A172 (cell line): ENCODE measurements at regions not wholly inside any gene's neighbourhood (a gene's known extent, or its start where the extent isn't known, plus 50 kb on each side); places are given as distances from the start of the nearest gene placed in this dataset.

Source experiments
- DNase-seq: peaks from one replicate; pipeline ENCODE4 v3.0.0-alpha.2; 2015; ENCODE audit warnings: low spot score

- no peak for DNase-seq
Measured at GRCh38 chr2:163541943-163542342, 193.9 kb downstream of the FIGN start.

- DNase-seq: no peak
Measured at GRCh38 chr2:163541495-163541894, 194.3 kb downstream of the FIGN start.

GRCh38 chr2:163528640-163529217 is 207.1 kb downstream of the FIGN start:
- DNase-seq: no peak

GRCh38 chr2:163527381-163527780 is 208.4 kb downstream of the FIGN start:
- DNase-seq: no peak

GRCh38 chr2:163518762-163519161 is 217.0 kb downstream of the FIGN start:
- DNase-seq: no peak

GRCh38 chr2:163515836-163516235 is 220.0 kb downstream of the FIGN start:
- no peak for DNase-seq

- DNase-seq: no peak
Measured at GRCh38 chr2:163505281-163505680, 230.5 kb downstream of the FIGN start.

GRCh38 chr2:163493359-163494298 is 242.2 kb downstream of the FIGN start:
- no peak for DNase-seq

GRCh38 chr2:163491850-163492249 is 244.0 kb downstream of the FIGN start:
- no peak for DNase-seq

GRCh38 chr2:163490281-163490680 is 245.5 kb downstream of the FIGN start:
- DNase-seq: no peak

- no peak for DNase-seq
Measured at GRCh38 chr2:163481515-163481914, 254.3 kb downstream of the FIGN start.

GRCh38 chr2:163479599-163479998 is 256.2 kb downstream of the FIGN start:
- no peak for DNase-seq

- no peak for DNase-seq
Measured at GRCh38 chr2:163475815-163476214, 260.0 kb downstream of the FIGN start.

- DNase-seq: no peak
Measured at GRCh38 chr2:163474889-163475288, 260.9 kb downstream of the FIGN start.

- no peak for DNase-seq
Measured at GRCh38 chr2:163474319-163474744, 261.5 kb downstream of the FIGN start.

- peak; percentile 8 for DNase-seq
Measured at GRCh38 chr2:163471947-163472346, 263.9 kb downstream of the FIGN start.

GRCh38 chr2:163469561-163469962 is 266.2 kb downstream of the FIGN start:
- no peak for DNase-seq

GRCh38 chr2:163467251-163467630 is 268.6 kb downstream of the FIGN start:
- DNase-seq: no peak

GRCh38 chr2:163466331-163467250 is 269.2 kb downstream of the FIGN start:
- DNase-seq: no peak

- DNase-seq: peak; percentile 5
Measured at GRCh38 chr2:163465440-163465839, 270.4 kb downstream of the FIGN start.

GRCh38 chr2:163463411-163463810 is 272.4 kb downstream of the FIGN start:
- no peak for DNase-seq

- DNase-seq: no peak
Measured at GRCh38 chr2:163462993-163463392, 272.8 kb downstream of the FIGN start.
